Stromal cell of bone marrow (primary cell): ENCODE measurements at regions not wholly inside any gene's neighbourhood (a gene's known extent, or its start where the extent isn't known, plus 50 kb on each side); places are given as distances from the start of the nearest gene placed in this dataset.

Experiments
- DNase-seq: peaks from one replicate; pipeline ENCODE4 v3.0.0-alpha.2; 2012; ENCODE audit warnings: low read depth

DNA sequence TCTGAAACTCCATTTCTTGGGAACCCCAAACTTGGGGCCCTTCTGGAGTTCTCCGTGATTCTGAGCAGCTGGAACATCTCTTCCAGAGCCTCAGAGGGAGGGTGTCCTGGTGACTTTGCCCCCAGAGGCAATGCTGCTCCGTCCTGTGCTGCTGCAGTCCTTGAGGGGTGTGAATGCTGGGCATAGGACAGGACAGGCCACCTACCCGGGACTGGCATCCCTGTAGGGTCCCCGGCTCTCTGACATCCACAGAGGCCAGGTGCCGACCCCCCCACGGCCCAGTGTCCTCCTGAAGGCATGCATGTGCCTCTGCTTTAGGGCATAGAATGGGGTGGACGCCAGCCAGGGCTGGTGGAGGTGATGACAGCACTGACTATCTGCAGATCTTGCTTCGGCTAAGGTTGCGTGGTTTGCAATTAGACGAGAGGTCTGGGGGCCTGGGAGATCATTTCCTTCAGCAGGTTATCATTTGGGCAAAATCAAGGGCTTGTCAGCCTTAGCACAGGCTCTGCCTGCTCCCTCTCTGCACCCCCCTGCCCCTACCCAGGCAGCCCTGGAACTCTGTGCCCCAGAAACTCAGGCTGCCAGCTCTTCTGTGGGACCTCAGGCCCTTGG lies 136.9 kb upstream of the GPR26 start:
- DNase-seq = no peak

DNA sequence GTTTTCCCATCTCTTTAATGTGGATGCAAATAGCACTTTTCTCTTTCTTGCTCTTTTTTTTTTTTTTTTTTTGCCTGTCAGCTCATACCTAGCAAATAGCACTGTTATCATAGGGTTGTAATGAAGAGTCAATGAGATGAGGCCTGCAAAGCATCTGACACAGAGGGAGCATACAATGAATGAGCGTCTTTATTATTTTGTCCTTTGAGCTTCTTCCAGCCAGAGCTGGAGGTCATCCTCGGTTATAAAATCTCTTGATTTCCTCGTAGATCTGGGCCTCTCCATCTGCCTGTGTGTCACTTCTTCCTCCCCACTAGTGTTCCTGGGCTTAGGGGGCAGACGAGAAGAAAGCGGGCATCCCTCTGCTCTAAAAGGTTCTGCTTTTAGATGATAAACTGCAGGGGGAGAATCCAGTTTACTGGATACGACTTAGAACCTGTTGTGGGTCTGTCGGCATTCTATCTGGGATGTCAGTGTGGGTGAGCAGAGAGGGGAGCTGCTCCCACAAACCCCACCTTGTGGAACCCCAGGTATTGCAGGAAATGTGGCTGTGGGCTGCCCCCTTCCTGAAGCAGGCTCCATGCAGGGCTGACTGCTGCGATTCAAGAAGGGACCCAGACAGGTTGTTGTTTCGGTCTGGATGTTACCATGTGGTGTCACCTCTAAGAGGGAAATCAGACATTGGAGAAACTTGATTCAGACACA lies 135.8 kb upstream of the GPR26 start:
- DNase-seq = no peak

DNA sequence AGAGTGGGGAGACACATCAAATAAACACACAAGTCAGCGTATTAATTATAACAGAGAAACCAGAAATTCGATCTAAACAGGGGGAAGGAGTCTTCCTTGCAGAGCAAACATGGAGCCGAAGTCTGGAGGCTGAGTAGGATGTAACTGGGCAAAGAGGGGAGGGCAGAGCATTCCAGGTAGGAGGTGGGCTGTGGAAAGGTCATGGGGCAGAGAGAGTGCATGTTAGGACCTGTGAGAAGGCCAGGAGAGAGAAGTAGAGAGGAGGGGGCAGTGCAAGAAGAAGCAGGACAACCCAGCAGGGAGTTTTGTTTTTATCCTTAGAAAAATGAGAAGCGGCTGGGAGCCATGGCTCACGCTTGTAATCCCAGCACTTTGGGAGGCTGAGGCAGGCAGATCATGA lies 130.8 kb upstream of the GPR26 start:
- no peak for DNase-seq

DNA sequence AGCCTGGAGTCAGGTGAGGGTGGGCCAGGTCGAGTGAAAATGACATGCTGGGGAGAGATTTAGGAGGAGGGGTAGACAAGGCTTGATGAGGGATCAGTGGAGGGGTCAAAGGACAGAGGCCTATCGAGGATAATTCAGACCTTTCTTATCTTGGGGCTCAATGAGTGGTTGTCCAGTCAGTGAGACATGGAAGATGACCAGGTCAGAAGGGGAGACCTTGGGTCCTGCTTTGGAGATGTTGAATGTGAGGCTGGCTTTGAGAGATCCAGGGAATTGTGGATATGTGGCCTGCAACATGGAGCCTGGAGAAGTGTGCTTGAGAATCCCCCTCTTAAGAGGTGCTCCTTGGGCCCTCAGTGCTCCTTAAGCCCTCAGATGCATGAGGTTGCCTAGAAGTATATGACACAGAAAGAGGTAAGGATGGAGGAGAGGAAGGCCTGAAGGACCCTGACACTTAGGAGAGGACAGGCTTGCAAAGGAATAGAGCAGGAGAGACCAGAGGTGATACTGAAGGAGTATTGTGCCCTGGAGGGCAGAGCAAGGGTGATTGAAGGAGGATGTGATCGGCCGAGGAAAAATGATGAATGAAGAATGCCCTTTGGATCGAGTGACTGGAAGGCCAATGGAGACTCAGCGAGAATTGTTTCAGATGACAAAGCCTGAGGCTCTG lies 129.8 kb upstream of the GPR26 start:
- DNase-seq = no peak

DNA sequence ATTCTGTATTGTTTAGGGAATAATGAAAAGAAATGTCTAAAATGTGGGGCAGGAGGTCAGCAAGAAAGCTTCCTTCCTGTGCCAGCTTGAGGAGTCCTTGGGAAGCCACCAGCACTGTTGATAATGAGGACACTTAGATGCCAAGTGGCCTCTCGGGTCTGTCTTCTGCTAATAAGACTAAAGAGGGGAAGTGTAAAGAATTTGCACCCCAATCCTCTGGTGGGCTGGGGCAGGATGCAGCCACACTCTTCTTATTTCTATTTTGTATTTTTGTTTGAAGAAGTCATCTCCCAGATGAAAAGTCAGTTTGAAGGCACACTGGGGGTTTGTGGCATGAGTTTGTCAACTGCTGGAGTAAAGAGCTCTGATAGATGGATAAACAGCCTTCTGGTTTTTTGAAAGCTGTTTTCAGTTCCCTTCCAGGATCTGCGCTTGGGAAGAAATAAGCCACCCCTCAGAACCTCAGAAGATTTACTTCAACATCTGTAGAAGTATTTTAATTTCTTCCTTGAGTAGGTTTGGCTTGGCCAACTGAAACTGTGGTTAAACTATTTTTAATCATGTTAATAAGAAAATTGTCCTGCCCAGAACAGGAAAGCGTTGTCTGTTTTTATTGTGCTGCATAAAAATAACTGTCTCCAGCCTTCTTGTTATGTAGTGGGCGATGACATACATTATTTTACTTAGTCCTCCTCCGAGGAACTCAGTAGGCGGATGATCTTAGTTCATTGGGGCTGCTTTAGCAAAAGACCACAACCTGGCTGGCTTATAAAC lies 128.8 kb upstream of the GPR26 start:
- DNase-seq = no peak

DNA sequence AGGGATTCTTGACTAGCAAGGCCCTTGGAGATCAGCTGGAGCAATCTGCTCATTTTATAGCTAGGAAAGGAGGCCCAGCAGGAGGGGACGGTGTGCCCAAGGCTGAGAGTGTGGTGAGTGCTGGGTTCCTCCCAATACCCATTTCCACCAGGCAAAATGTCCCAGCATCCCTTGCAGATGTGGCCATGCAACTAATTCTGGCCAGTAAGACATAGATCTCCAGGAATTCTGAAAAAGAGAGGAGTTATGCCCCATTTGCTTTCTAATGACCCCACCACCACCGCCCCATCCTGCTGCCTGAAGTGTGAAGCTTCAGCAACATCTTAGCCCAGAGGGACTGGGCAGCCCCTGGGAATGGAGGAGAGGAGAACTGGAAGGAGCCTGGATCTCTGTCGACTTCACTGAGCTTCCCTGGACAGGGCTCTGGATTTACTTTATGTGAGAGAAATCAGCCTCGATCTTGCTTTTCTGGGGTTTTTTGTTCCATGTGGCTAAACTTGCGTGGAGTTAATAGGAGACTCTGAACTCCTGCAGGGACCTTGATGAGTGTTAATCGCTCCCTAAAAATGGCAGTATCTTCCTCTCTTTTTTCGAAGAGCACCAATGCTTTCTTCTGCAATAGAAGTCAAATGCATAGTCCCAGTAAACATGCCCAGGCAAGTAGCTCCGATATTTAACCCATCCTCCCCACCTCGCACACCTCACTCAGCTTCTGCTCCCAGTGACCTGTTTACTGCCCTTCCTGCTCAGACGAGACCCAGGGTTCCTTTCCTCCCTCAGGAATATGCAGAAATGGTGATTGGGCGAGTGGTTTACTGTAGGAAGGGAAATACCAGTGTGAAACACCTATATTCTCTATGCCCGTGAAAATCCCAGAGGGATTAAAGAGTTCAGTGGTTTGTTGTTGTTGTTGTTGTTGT lies 127.5 kb upstream of the GPR26 start:
- DNase-seq = no peak

DNA sequence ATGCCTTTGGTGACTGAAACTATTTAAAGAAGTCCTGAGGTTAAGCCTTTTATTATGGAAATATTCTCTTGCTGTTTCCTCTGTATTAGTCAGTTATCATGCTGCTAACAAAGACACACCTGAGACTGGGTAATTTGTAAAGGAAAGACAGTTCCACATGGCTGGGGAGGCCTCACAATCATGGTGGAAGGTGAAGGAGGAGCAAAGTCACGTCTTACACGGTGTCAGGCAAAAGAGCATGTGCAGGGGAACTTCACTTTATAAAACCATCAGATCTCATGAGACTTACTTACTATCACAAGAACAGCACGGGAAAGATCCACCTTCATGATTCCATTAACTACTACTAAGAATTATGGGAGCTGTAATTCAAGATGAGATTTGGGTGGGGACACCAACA lies 121.2 kb upstream of the GPR26 start:
- no peak for DNase-seq

DNA sequence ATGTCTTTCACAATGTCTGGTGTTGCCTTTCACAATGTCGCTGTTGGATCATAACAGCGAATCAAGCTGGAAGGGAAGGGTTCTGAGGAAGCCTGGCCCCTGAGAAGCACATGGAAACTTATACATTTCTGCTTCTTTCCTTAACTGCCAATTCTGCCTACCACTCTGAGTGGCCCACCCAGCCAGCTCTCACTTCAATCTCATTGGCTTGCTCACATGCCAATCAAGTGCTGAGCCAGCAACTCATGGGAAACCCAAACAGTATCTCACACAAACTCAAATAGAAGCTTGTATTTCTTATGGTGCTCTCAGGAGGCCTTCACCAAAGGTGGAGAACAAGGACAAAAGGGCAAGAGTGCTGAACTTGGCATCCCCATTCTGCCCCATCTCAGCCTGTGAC lies 117.4 kb upstream of the GPR26 start:
- DNase-seq = no peak

DNA sequence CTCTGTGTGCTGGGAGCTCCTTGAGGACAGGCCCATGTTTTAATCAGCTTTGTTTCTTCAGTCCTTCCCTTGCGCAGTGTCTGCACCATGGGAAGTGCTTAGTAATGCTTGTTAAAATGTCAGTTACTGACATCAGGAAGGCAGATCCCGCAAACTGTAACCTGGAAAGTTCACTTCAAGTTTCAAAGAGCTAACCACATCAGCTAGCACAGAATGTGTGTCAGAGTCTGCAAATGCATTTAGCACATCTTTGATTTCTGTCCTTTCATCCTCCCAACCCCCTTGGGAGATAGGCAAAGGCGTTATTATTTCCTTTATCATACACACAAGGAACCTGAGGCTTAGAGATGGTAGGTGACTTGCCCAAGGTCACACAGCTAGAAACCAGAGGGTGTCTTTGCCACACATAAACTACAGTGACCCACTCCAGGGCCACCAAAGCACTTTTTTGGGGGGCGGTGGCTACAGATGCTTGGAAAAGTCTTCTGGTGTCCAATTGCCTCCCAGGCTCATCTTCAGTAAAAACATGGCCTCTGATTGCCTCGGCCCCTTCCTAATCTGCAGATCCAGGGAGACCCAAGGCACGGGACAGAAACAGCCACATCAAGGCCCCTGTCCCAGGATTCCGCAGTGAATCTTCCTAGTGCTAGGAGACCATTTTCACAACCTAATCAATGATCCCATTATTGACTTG lies 116.2 kb upstream of the GPR26 start:
- DNase-seq = no peak

DNA sequence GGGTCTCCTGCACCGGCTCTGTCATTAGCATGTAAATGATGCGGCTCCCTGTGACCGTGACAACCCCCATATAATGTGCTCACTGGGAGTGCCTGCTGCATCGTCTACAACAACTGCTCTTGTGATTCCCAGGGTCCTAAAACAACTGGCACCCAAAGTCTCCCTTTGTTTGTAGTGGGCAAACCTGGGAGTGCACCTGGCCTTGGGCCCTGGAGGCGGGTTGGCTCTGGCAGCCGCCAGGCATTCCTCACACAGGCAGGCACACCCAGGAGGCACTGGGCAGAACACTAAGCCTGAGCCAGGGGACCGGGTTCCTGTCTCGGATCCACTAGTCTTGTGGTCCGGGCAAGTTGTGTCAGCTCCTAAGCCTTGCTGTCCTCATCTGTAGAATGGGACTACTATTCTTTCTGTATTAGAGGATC lies 115.5 kb upstream of the GPR26 start:
- no peak for DNase-seq

DNA sequence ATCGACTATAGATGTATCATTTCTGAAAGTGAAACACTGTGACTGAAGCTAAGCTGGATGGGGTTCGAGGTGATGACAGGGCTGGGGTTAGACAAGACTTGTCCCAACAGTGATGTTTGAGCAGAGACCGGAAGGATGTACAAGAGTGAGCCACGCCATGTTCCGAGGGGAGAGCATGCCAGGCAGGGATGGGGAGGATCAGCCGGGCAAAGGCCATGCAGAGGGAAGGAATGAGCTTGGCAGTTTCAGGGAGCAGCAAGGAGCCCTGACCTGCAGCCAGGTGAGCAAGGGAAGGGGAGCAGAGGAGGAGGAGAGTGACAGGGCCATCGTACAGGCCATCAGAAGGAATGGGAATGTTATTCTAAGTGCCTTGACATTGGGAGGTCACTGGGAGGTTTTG lies 114.9 kb upstream of the GPR26 start:
- DNase-seq = no peak

DNA sequence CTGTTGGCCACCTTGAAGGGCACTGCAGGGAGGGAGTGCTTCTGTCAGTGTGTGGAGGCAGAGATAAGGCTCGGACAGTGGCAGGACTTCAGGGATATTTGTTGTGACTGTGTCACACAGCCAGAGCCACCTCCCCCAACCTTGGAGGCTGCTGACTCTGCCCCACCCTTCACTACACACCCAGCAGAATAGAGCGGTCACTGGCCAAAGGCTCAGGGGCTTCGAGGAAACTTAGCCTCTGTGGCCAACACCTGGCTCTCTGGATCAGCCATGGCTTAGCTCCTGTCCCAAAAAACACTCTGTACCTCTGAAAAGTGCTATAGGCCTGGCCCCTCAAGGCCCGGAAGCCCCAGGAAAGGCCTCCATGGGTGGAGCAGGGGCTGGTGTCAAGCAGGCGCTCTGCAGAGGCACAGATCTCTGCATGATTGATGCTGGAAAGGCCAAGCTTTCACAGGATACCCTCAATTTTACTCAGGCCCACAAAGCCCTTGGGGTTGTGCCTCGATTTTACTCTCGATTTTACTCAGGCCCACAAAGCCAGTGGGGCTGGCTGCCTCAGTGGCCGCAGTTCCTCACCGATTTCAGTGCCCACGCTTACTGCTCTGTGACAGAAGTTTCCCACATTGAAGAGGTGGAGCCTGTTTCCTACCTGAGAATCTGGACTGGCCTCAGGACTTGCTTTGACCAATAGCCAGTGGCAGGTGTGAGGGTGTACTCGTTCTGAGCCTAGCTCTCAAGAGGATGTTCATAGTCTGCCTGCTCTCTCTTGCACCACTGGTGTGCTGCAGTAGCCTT lies 113.2 kb upstream of the GPR26 start:
- DNase-seq = no peak

DNA sequence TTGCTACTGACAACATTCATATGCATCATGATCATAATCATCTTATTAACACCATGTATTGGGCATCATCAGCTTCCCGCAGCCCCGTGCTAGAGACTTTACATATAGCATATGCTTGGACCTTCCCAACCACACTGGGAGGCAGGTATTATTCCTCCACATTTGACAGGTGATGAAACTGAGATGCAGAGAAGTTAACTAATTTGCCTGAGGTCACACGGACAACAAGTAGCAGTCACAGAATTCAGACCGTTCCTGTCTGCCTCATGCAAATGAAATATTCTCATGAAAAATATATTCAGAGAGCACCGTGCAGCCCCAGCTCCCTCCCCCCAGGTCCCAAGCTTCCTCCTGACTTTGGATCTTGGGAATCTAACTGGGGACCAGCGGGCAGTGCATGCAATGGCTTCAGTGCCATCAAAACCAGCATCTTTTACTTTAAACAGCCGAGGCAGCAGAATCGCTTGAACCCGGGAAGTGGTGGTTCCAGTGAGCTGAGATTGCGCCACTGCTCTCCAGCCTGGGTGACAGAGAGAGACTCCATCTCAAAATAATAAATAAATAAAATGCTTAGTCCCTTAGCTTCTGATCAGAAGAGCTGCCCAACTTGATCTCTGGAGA lies 112.2 kb upstream of the GPR26 start:
- DNase-seq = no peak

DNA sequence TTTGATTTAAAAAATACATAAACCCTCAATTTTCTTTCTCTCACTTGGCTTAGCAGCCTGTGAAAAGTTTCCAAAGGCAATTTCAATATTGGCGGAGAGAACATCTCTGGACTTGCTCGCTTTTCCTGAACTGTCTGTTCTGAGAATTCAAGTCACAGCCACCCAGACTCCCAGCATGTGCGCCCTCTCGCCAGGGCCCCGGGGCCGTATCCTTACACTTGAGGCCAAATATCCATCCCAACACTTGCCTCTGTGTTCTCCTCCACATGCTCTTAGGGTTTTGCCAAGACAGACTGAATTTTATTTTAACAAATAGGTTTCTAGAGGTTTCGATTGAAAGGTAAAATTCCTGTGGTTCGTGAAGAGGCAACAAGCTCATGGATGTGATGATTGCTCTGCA lies 111.5 kb upstream of the GPR26 start:
- DNase-seq = no peak

DNA sequence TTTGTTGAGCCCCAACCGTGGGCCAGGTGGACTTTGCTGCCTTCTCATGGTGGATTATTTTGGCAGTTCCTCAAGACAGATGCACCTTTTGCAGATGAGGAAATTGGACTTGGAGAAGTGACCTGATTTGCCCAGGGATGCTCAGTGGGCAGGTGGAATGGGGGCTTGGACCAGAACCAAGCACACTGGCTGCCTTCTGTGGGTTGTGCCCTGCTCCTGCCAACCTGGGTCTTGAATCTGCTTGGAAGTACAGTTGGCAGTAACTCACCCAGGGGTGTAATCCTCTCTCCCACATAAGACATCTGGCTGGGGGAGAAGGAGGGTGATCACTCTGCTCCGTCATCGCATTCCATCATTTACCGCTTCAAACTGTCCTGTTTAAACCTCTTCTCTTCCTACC lies 110.5 kb upstream of the GPR26 start:
- DNase-seq = no peak

DNA sequence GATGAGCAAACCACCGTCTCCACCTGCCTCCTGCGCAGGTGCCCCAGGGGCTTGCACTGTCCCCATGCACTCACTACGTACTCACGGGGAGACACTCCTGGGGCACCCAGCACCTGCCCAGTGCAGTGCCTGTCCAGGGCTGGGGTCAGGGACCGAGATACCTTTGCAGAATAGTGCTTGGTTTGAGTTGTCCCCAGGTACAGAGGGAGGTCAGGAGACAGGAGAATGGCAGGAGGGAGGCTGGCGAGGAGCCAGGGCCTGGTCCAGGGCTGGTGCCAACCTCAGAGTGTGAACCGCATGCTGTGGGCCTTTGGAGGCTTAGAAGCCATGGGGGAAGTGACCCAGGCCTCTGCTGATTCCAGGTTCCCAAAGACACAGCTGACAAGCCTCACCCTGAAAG lies 110.1 kb upstream of the GPR26 start:
- DNase-seq = no peak

DNA sequence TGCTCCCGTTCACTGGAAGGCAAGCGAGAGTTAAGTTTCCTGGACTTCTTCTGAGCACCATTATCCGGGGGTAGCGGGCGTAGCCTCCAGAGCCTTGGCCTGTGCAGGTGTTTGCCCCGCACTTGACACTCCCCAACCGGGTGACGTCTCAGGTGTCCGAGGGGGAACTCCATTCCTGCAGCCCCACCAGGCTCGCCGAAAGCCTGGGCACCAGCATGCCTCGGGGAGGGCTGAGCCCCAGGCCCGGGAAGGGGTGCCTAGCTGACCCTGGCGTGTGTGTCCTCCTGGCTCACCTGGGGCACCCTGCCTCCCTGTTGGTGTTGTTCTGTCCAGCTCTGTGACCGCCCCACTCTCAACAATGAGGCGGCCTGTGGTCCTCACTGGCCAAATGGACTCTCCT lies 109.4 kb upstream of the GPR26 start:
- DNase-seq = no peak

DNA sequence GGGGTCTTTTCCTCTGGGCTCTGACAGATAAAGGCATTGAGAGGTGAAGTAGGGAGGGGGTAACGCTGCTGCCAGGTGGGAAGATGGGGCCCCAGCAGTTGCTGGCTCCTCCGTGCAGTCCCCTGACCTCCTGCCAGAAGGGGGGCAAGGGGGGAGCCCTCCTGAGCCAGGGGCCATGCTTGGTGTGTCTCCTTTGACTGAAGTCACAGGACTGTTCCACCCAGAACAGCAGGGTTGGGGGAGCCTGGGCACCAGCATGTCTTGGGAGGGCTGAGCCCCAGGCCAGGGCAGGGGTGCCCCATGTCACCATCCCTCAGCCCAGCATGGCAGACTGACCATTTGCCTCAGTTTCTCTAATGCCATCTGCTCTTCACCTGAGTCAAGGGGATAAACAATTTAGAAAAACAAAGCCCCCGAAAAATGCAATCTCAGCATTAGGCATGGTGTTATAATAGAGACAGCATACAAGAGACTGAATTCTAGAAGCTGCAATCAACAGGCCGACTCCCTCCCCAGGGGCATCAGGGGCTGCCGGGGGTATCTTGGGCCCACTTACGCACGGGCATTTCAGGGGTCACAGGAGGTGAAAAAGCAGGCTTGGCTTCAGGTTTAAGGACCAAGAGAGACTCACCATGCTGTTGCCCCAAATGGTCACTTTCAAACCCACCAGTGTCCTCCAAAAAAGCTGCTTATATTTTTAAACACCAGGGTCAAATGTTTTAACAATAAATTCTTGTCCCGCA lies 108.6 kb upstream of the GPR26 start:
- DNase-seq = no peak

DNA sequence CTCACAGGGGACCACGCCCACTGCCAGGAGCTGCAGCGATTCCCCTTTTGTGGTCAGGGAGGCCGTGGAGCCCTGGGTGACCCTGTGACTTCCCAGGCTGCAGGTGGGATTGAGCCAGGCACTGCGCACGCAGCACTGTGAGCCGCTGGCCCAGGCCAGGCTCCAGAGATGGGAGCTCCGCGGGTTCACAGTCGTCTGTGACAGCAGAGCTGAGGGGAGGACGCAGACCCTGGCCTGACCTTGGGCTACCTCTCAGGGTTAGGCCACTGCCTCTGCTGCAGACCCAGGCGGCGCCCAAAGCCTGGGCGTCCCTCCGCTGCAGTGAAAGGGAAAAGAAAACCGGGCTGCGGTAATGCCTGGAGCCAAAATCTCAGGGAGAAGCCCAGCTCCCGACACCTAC lies 107.5 kb upstream of the GPR26 start:
- DNase-seq = no peak
